Vagina (tissue), 2 donors: ENCODE measurements at regions not wholly inside any gene's neighbourhood (a gene's known extent, or its start where the extent isn't known, plus 50 kb on each side); places are given as distances from the start of the nearest gene placed in this dataset.

ENCODE experiments used
- DNase-seq, 2 donors: peaks; one replicate each; pipeline ENCODE4 v3.0.0-alpha.2; 2017; ENCODE audit errors: extremely low spot score in 2 of 2
- H3K27ac ChIP-seq: fragments of 200-600 bp; sonication (generic); one replicate; pipeline ENCODE4 v1.5.1; 2019
- H3K27me3 ChIP-seq: fragments of 200-600 bp; sonication (generic); one replicate; pipeline ENCODE4 v1.5.1; 2019
- H3K36me3 ChIP-seq, 2 donors: fragments of 200-600 bp; sonication (generic); one replicate each; pipeline ENCODE4 v1.5.1; 2017 to 2019
- H3K4me1 ChIP-seq: fragments of 200-600 bp; sonication (generic); one replicate; pipeline ENCODE4 v1.5.1; 2019
- H3K4me3 ChIP-seq, 2 donors: fragments of 200-600 bp; sonication (generic); 1 replicate in 1 of 2; 2 replicates in 1 of 2; pipeline ENCODE4 v1.5.1; 2016 to 2019
- H3K9me3 ChIP-seq: fragments of 200-600 bp; sonication (generic); one replicate; pipeline ENCODE4 v1.5.1; 2019
- POLR2A ChIP-seq, 2 donors: fragments of 450-650 bp; IDR thresholded peaks; one replicate each; pipeline ENCODE4 v1.6.1; 2017; ENCODE audit warnings: antibody characterized with exemption in 2 of 2, mild to moderate bottlenecking in 2 of 2, moderate library complexity in 2 of 2
- POLR2AphosphoS5 ChIP-seq, 2 donors: sonication (generic); formaldehyde crosslinking; IDR thresholded peaks; one replicate each; pipeline ENCODE4 v1.9.0; 2017; ENCODE audit warnings: antibody characterized with exemption in 2 of 2, mild to moderate bottlenecking in 2 of 2, low read depth in 1 of 2; ENCODE audit not compliant: insufficient read depth in 1 of 2
- intact Hi-C: fragments of 100-400 bp; cut with DNase I; formaldehyde crosslinking; loops from one replicate; pipeline ENCODE4 v1.15.1; 2023
- TF ChIP-seq, protein P1 (sequence below), 3 experiments: fragments of 450-650 bp in 2 of 3; fragments of 200-600 bp in 1 of 3; sonication (generic) in 1 of 3; IDR thresholded peaks; one replicate each; pipeline ENCODE4 v1.5.1; 2017 to 2019; ENCODE audit warnings: antibody characterized with exemption in 3 of 3, mild to moderate bottlenecking in 2 of 3, moderate library complexity in 2 of 3

DNA sequence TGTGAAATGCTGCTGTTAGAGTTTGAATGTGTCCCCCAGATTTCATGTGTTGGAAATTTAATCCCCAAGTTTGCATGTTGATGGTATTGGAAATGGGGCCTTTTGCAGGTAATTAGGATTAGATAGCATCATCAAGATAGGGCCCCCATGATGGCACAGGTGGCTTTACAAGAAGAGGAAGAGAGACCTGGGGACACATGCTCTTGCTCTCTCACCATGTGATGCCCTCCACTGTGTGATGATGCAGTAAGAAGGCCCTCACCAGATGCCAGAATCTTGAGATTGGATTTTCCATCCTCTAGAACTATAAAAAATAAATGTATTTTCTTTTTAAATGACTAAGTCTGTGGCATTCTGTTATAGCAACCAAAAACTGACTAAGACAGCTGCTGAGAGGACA is 57.0 kb upstream of the NEK7 start:
- H3K27ac ChIP-seq = no peak overlapping the region
- no peaks in the 10 kb centered on the region for H3K9me3 ChIP-seq
- no peak overlapping the region for H3K4me3 ChIP-seq
- intact Hi-C loops = no loop called here
- no peak for DNase-seq
- H3K4me1 ChIP-seq = no peaks in the 10 kb centered on the region
- H3K36me3 ChIP-seq = no peaks in the 10 kb centered on the region
- H3K27me3 ChIP-seq = no peaks in the 10 kb centered on the region
- TF ChIP-seq, protein P1, sequence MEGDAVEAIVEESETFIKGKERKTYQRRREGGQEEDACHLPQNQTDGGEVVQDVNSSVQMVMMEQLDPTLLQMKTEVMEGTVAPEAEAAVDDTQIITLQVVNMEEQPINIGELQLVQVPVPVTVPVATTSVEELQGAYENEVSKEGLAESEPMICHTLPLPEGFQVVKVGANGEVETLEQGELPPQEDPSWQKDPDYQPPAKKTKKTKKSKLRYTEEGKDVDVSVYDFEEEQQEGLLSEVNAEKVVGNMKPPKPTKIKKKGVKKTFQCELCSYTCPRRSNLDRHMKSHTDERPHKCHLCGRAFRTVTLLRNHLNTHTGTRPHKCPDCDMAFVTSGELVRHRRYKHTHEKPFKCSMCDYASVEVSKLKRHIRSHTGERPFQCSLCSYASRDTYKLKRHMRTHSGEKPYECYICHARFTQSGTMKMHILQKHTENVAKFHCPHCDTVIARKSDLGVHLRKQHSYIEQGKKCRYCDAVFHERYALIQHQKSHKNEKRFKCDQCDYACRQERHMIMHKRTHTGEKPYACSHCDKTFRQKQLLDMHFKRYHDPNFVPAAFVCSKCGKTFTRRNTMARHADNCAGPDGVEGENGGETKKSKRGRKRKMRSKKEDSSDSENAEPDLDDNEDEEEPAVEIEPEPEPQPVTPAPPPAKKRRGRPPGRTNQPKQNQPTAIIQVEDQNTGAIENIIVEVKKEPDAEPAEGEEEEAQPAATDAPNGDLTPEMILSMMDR (IDR thresholded peaks at IDR 0.05) = no peak
- TF ChIP-seq POLR2A (IDR thresholded peaks at IDR 0.05) (no peak), POLR2AphosphoS5 (IDR thresholded peaks at IDR 0.05; ENCODE audit: insufficient read depth in 1 of 2, low read depth in 1 of 2) (no peak)

DNA sequence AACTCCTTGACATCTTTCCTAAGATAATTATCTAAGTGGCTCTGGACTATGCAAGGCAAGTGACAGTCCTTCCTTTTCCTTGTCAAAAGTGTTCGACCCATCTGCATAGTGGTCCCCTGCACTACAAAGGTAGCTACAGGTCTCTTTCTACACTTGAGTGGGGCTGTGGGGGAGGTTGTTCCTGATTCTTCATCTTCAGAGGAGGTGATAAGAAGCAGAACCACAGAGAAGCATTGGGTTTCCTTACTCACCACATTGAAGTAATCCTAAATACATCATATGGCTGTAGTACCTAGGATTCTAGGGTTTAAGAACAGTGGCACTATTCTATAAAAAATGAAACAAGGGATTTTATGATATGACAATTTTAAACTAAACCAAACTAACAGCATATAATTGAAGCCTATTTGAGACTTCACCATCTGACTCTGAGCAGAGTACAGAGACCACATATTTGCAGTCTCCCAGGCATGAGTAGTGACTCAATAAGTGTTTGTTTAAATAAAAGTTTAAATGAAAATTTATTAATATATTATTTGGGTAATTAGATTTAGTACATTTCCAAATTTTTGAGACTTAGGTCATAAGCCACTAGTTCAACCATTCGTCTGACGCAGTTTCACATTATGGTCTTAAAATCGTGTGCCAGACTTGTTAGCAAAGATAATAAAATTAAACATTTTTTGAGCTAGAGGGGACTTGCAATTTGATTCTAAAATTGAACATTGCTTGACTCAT is 54.9 kb upstream of the NEK7 start:
- DNase-seq = no peak
- H3K27me3 ChIP-seq = no peaks in the 10 kb centered on the region
- no peak overlapping the region for H3K27ac ChIP-seq
- intact Hi-C loops = no loop called here
- TF ChIP-seq, protein P1 (IDR thresholded peaks at IDR 0.05) = no peak
- TF ChIP-seq POLR2A (IDR thresholded peaks at IDR 0.05) = no peak
- no peak for TF ChIP-seq POLR2AphosphoS5 (IDR thresholded peaks at IDR 0.05; ENCODE audit: insufficient read depth in 1 of 2, low read depth in 1 of 2)
- no peaks in the 10 kb centered on the region for H3K9me3 ChIP-seq
- no peaks in the 10 kb centered on the region for H3K4me1 ChIP-seq
- H3K36me3 ChIP-seq = no peaks in the 10 kb centered on the region
- no peak overlapping the region for H3K4me3 ChIP-seq

DNA sequence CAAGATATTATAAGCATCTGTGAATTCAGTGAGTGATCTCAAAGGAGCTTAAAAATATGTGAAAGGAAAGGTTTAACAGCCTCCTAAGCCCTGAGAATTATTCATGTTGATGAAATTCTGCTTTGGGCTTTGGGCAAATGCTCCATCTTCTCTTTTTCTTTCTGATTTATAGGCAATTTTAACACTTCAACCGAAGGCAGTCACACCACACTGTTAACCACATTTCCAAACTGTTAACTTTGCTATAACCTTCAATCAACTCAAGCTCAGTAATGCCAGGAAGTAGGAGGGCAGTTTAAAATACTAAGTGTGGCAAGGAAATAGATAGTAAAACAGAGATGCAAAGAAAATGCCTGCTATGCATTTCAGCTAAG is 54.4 kb upstream of the NEK7 start:
- Histone ChIP-seq H3K9me3 (no peaks in the 10 kb centered on the region), H3K36me3 (no peaks in the 10 kb centered on the region), H3K27me3 (no peaks in the 10 kb centered on the region), H3K27ac (no peak overlapping the region), H3K4me3 (no peak overlapping the region), H3K4me1 (no peaks in the 10 kb centered on the region)
- no peak for DNase-seq
- TF ChIP-seq, protein P1 (IDR thresholded peaks at IDR 0.05) = no peak
- TF ChIP-seq POLR2A (IDR thresholded peaks at IDR 0.05) (no peak), POLR2AphosphoS5 (IDR thresholded peaks at IDR 0.05; ENCODE audit: insufficient read depth in 1 of 2, low read depth in 1 of 2) (no peak)
- intact Hi-C loops = no loop called here

DNA sequence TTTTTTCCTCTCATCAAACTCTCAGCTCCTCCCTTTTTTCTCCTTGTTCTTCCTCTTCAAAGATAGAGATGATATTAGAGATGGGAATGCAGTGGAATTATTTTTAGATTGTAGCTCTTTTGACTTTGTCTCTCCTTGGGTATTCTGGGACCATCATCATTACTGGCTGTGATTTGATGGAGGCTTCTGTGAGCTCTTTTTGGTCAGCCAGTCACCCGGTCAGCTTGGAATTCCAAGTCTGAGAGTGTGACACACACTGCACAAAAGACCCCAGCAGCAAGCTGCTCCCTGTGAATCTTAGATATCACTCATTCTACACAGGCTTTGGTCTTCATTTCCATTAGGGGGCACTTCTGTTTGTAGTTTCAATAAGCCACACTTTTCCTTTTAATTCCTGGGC is 51.6 kb upstream of the NEK7 start:
- Histone ChIP-seq H3K36me3 (no peaks in the 10 kb centered on the region), H3K27ac (no peak overlapping the region), H3K9me3 (no peaks in the 10 kb centered on the region), H3K4me3 (no peak overlapping the region), H3K27me3 (no peaks in the 10 kb centered on the region), H3K4me1 (no peaks in the 10 kb centered on the region)
- intact Hi-C loops = no loop called here
- no peak for DNase-seq
- TF ChIP-seq, protein P1 (IDR thresholded peaks at IDR 0.05) = no peak
- TF ChIP-seq POLR2AphosphoS5 (IDR thresholded peaks at IDR 0.05; ENCODE audit: insufficient read depth in 1 of 2, low read depth in 1 of 2) = no peak
- no peak for TF ChIP-seq POLR2A (IDR thresholded peaks at IDR 0.05)

DNA sequence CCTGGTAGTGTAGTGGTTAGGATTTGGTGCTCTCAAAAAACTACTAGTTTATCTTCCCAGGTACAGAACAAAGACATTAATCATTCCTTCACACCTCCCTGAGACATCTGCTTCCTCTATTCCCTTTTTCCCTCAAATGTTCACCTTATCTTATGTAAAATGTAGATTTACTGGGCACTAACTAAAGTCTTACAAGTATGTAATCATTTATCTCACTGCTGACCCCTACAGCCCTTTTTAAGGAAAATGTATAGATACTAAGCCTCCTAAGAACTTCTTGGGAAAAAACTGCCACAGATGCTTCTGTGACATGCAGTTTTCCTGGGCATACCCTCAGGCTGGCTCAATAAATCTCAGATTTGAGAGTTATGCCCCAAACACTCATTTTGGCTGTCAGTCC is 50.8 kb upstream of the NEK7 start:
- H3K36me3 ChIP-seq = no peaks in the 10 kb centered on the region
- H3K9me3 ChIP-seq = no peaks in the 10 kb centered on the region
- no peak overlapping the region for H3K27ac ChIP-seq
- DNase-seq = no peak
- H3K4me3 ChIP-seq = no peak overlapping the region
- intact Hi-C loops = no loop called here
- H3K27me3 ChIP-seq = no peaks in the 10 kb centered on the region
- H3K4me1 ChIP-seq = no peaks in the 10 kb centered on the region
- TF ChIP-seq POLR2AphosphoS5 (IDR thresholded peaks at IDR 0.05; ENCODE audit: insufficient read depth in 1 of 2, low read depth in 1 of 2) = no peak
- TF ChIP-seq POLR2A (IDR thresholded peaks at IDR 0.05) = no peak
- TF ChIP-seq, protein P1 (IDR thresholded peaks at IDR 0.05) = no peak
